WTC11 (cell line): ENCODE measurements at regions not wholly inside any gene's neighbourhood (a gene's known extent, or its start where the extent isn't known, plus 50 kb on each side); places are given as distances from the start of the nearest gene placed in this dataset.

ENCODE experiments used
- CBFB ChIP-seq: sonication (generic); formaldehyde crosslinking; IDR thresholded peaks from 2 replicates; pipeline ENCODE4 v1.8.1; 2022; ENCODE audit warnings: mild to moderate bottlenecking, low read depth, missing genetic modification reagents
- CTCF ChIP-seq: fragments of 200-600 bp; IDR thresholded peaks from 2 replicates; pipeline ENCODE4 v1.8.0; 2022; ENCODE audit warnings: antibody characterized with exemption
- E2F5 ChIP-seq: sonication (generic); formaldehyde crosslinking; IDR thresholded peaks from 2 replicates; pipeline ENCODE4 v1.8.1; 2022; ENCODE audit warnings: mild to moderate bottlenecking, moderate library complexity, missing genetic modification reagents
- GTF2I ChIP-seq: fragments of 250-450 bp; sonication (Bioruptor Pico); conservative IDR thresholded peaks from 2 replicates; pipeline ENCODE4 v1.4.0; 2021; ENCODE audit warnings: mild to moderate bottlenecking
- HMGA2 ChIP-seq: fragments of 250-450 bp; sonication (Bioruptor Pico); IDR thresholded peaks from 2 replicates; pipeline ENCODE4 v1.4.0; 2021; ENCODE audit warnings: mild to moderate bottlenecking, moderate library complexity
- JUN ChIP-seq: sonication (generic); formaldehyde crosslinking; IDR thresholded peaks from 2 replicates; pipeline ENCODE4 v1.8.0; 2023; ENCODE audit warnings: mild to moderate bottlenecking, missing genetic modification reagents
- MAX ChIP-seq: sonication (generic); formaldehyde crosslinking; IDR thresholded peaks from 2 replicates; pipeline ENCODE4 v1.8.0; 2022; ENCODE audit warnings: mild to moderate bottlenecking, missing genetic modification reagents
- RELA ChIP-seq: sonication (generic); formaldehyde crosslinking; IDR thresholded peaks from 2 replicates; pipeline ENCODE4 v1.8.1; 2022; ENCODE audit warnings: missing genetic modification reagents, mild to moderate bottlenecking, borderline replicate concordance
- SP1 ChIP-seq: sonication (generic); formaldehyde crosslinking; conservative IDR thresholded peaks from 2 replicates; pipeline ENCODE4 v1.8.1; 2022; ENCODE audit warnings: missing genetic modification reagents
- USF2 ChIP-seq: sonication (generic); formaldehyde crosslinking; IDR thresholded peaks from 2 replicates; pipeline ENCODE4 v1.8.1; 2023; ENCODE audit warnings: mild to moderate bottlenecking, missing genetic modification reagents, moderate library complexity
- ZBTB21 ChIP-seq: sonication (generic); formaldehyde crosslinking; IDR thresholded peaks from 2 replicates; pipeline ENCODE4 v1.8.1; 2023; ENCODE audit warnings: mild to moderate bottlenecking, missing genetic modification reagents, borderline replicate concordance
- ZNF121 ChIP-seq: sonication (generic); formaldehyde crosslinking; IDR thresholded peaks from 2 replicates; pipeline ENCODE4 v1.8.0; 2023; ENCODE audit warnings: missing genetic modification reagents
- ZNF138 ChIP-seq: sonication (generic); formaldehyde crosslinking; conservative IDR thresholded peaks from 2 replicates; pipeline ENCODE4 v1.8.1; 2022; ENCODE audit warnings: mild to moderate bottlenecking, moderate library complexity, missing genetic modification reagents
- TF ChIP-seq, protein P1 (sequence below): sonication (generic); formaldehyde crosslinking; conservative IDR thresholded peaks from 2 replicates; pipeline ENCODE4 v1.8.1; 2022; ENCODE audit warnings: mild to moderate bottlenecking, missing genetic modification reagents

DNA sequence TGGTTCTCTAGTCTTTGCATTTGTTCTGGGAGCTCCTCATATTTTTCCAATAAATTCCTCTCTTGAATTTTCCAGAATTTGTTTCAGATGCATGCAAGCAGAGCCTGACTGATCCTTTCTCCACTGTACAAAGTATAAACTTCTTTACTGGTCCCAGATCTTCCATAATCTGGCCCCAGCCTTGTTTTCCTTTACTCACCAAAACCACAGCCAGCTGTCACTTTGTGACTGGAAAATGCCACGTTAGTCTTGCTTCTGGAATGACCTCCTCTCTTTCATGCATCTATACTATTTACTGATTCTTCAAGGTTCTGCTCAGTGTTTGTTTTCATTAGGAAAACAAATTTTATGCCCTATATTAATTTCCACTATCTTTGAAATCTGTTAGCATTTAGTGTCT, 60.4 kb upstream of the SPPL2A start:
- TF ChIP-seq CTCF (no peak), JUN (CRISPR knock-in tag) (no peak), USF2 (CRISPR knock-in tag) (no peak), ZBTB21 (CRISPR knock-in tag) (no peak), HMGA2 (CRISPR knock-in tag) (no peak), RELA (CRISPR knock-in tag) (no peak), CBFB (CRISPR knock-in tag) (no peak), GTF2I (CRISPR knock-in tag) (no peak), MAX (CRISPR knock-in tag) (no peak), ZNF138 (CRISPR knock-in tag) (no peak), ZNF121 (CRISPR knock-in tag) (no peak), SP1 (no peak), E2F5 (CRISPR knock-in tag) (no peak)
- TF ChIP-seq, protein P1, sequence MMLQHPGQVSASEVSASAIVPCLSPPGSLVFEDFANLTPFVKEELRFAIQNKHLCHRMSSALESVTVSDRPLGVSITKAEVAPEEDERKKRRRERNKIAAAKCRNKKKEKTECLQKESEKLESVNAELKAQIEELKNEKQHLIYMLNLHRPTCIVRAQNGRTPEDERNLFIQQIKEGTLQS (CRISPR knock-in tag): no peak
